ENCODE measurements at regions not wholly inside any gene's neighbourhood (a gene's known extent, or its start where the extent isn't known, plus 50 kb on each side); places are given as distances from the start of the nearest gene placed in this dataset.
A peak's percentile ranks its signal among the peaks of the same experiment; 100 is the strongest.

DNA sequence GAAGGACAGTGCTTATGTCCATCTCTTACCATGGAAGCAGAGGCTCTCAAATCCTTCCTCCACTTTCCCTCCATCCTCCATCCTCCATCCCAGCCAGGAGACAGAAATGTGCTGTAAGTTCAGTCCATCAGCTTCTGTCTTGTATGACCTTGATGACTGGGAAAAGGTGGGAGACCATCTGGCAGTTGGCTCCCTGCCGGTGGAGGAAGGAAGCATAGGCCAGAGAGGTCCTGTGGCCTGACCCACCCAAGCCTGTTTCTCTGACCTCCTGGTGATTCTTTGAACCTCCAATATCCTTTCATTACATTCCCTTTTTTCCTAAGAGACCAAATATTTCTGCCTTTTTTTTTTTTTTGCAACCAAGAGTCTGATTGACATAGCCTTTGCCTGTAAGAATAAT lies 215.3 kb downstream of the ABCC12 start:
- Histone ChIP-seq H3K27me3 (no peaks in the 10 kb centered on the region), H3K27ac (no peak overlapping the region), H3K4me1 (no peaks in the 10 kb centered on the region), H3K4me3 (no peak overlapping the region), H3K36me3 (no peaks in the 10 kb centered on the region), H3K9me3 (no peaks in the 10 kb centered on the region)
- no peak for TF ChIP-seq POLR2A (IDR thresholded peaks at IDR 0.05)
- DNase-seq (no peak), ATAC-seq (ENCODE audit: low FRiP score in 2 of 2) (no peak)
- WGBS, 2 donors, result 54 to 55% methylated on average over 1 of the region's 1 CpG

DNA sequence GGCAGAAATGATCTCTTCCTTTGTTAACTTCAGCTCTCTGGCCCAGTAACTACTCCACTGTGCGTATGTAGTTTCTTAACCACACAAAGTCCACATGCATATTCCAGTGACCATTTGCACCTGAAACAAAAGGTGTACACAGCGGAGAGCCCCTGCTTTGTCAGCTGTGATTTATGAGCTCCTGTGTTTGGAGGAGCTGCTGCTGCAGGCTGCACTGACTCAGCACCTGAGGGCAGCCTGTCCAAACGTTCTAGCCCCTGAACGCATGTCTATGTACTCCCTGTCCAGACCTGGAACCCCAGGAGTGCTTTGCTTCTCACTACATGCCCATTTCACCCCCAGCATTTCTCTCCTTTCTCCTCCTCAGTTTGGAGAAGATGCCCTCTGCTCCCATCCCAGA lies 216.1 kb downstream of the ABCC12 start:
- Histone ChIP-seq H3K27ac (no peak overlapping the region), H3K9me3 (no peaks in the 10 kb centered on the region), H3K27me3 (no peaks in the 10 kb centered on the region), H3K4me3 (no peak overlapping the region), H3K4me1 (no peaks in the 10 kb centered on the region), H3K36me3 (no peaks in the 10 kb centered on the region)
- 72 to 83% methylated on average over 4 of the region's 4 CpGs for WGBS, 2 donors
- ATAC-seq (ENCODE audit: low FRiP score in 2 of 2), result no peak
- no peak for DNase-seq
- TF ChIP-seq EP300 (IDR thresholded peaks at IDR 0.05) (no peak), CTCF (IDR thresholded peaks at IDR 0.05) (no peak), POLR2AphosphoS5 (IDR thresholded peaks at IDR 0.05) (no peak), POLR2A (IDR thresholded peaks at IDR 0.05) (no peak)

DNA sequence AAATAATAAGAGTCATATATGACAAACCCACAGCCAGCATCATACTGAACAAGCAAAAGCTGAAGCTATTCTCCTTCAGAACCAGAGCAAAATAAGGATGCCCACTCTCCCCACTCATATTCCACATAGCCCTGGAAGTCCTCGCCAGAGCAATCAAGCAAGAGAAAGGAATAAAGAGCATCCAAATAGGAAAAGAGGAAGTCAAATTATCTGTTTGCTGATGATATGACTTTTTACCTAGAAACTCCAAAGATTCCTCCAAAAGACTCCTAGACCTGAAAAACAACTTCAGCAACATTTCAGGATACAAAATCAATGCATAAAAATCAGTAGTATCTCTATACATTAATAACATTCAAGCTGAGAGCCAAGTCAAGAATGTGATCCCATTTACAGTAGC lies 217.5 kb downstream of the ABCC12 start:
- no peak overlapping the region for H3K4me3 ChIP-seq
- no peak for ATAC-seq (ENCODE audit: low FRiP score in 2 of 2)
- TF ChIP-seq POLR2AphosphoS5 (IDR thresholded peaks at IDR 0.05) (no peak), POLR2A (IDR thresholded peaks at IDR 0.05) (no peak)
- H3K27ac ChIP-seq, result no peak overlapping the region
- WGBS, 2 donors, result 89 to 100% methylated on average over 1 of the region's 1 CpG
- no peaks in the 10 kb centered on the region for H3K9me3 ChIP-seq
- no peaks in the 10 kb centered on the region for H3K27me3 ChIP-seq
- H3K4me1 ChIP-seq, result no peaks in the 10 kb centered on the region
- no peaks in the 10 kb centered on the region for H3K36me3 ChIP-seq
- DNase-seq, result no peak

- ATAC-seq (ENCODE audit: low FRiP score in 2 of 2) (no peak), DNase-seq (no peak)
- Histone ChIP-seq H3K4me3 (no peak overlapping the region), H3K27me3 (no peaks in the 10 kb centered on the region), H3K4me1 (peaks cover 0 to 3% (median 0%) of the 10 kb centered on the region in 4 donors), H3K27ac (no peak overlapping the region), H3K36me3 (no peaks in the 10 kb centered on the region), H3K9me3 (no peaks in the 10 kb centered on the region)
- TF ChIP-seq POLR2A (IDR thresholded peaks at IDR 0.05), result no peak
- TF ChIP-seq POLR2AphosphoS5 (IDR thresholded peaks at IDR 0.05), result no peak
- TF ChIP-seq CTCF (IDR thresholded peaks at IDR 0.05), result no peak
- no peak for TF ChIP-seq EP300 (IDR thresholded peaks at IDR 0.05)
- WGBS, 2 donors, result 83 to 86% methylated on average over 9 of the region's 9 CpGs
Measured at GRCh38 chr16:47928008-47928407, 227.8 kb downstream of the ABCC12 start.

- ATAC-seq (ENCODE audit: low FRiP score in 2 of 2), result peak in 1 of 2 donors; percentile 69
- H3K9me3 ChIP-seq, result no peaks in the 10 kb centered on the region
- TF ChIP-seq POLR2A (IDR thresholded peaks at IDR 0.05) (no peak), POLR2AphosphoS5 (IDR thresholded peaks at IDR 0.05) (no peak), CTCF (IDR thresholded peaks at IDR 0.05) (no peak), EP300 (IDR thresholded peaks at IDR 0.05) (no peak)
- H3K27ac ChIP-seq, result no peak overlapping the region
- whole genome bisulfite sequencing, 2 donors, result 60 to 87% methylated on average over 6 of the region's 6 CpGs
- peaks cover 0 to 3% (median 0%) of the 10 kb centered on the region in 4 donors for H3K4me1 ChIP-seq
- no peaks in the 10 kb centered on the region for H3K27me3 ChIP-seq
- H3K4me3 ChIP-seq, result no peak overlapping the region
- H3K36me3 ChIP-seq, result no peaks in the 10 kb centered on the region
- DNase-seq, result no peak
Measured at GRCh38 chr16:47927330-47927729, 228.5 kb downstream of the ABCC12 start.

DNA sequence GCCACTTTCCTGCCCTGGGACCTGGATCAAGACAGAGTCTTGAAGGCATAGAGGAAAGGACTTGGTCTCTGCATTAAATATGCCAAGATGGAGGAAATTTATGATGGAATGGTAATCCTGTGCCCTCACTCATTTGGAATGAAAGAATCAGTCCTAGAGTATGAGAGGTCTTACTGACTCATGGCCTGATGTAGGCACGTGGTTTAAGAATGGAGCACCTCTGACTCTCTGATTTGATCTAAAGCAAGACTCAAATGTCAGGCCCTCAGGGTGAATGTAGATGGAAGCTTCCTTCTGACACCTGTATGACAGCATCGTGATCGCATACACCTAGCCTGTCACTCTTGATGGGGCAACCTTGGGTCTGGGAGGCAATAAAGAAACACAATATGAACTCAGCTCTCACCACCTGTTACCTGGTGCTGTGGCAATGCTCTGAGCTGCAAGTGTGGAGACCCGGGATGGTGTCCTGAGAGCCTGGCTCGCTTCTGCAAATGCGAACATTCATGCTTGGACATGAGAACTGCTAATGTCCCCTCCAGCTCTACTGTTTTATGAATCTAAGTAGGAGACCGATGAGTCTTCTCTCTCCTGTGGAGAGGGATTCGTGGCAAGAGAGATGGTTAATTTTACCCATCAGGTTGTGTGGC lies 229.9 kb downstream of the ABCC12 start:
- 90 to 92% methylated on average over 8 of the region's 8 CpGs for WGBS, 2 donors
- Histone ChIP-seq H3K4me1 (peaks cover 0 to 3% (median 0%) of the 10 kb centered on the region in 4 donors), H3K27me3 (no peaks in the 10 kb centered on the region), H3K36me3 (no peaks in the 10 kb centered on the region), H3K9me3 (no peaks in the 10 kb centered on the region), H3K27ac (no peak overlapping the region), H3K4me3 (no peak overlapping the region)
- no peak for ATAC-seq (ENCODE audit: low FRiP score in 2 of 2)
- no peak for TF ChIP-seq POLR2A (IDR thresholded peaks at IDR 0.05)
- TF ChIP-seq EP300 (IDR thresholded peaks at IDR 0.05), result no peak
- no peak for TF ChIP-seq POLR2AphosphoS5 (IDR thresholded peaks at IDR 0.05)
- no peak for TF ChIP-seq CTCF (IDR thresholded peaks at IDR 0.05)
- no peak for DNase-seq
